PC-9 (cell line): ENCODE measurements at regions not wholly inside any gene's neighbourhood (a gene's known extent, or its start where the extent isn't known, plus 50 kb on each side); places are given as distances from the start of the nearest gene placed in this dataset.

Experiments used
- BruUV-seq: library from RNA; stranded (reverse); fragments of 400-500 nt; replicated peaks from 2 replicates; lab custom pipeline; 2021; lab: Mats Ljungman, UMichigan
- CTCF ChIA-PET: fragments of 300-600 bp; sonication (Branson Sonifier 250); formaldehyde crosslinking; loops from one replicate; lab custom pipeline; 2022; ENCODE audit warnings: antibody characterized with exemption; lab: Charles Lee
- POLR2A ChIA-PET: fragments of 300-600 bp; sonication (Branson Sonifier 250); formaldehyde crosslinking; loops from one replicate; lab custom pipeline; 2022; ENCODE audit warnings: antibody characterized with exemption; ENCODE audit not compliant: unreplicated experiment; lab: Charles Lee
- DNase-seq, 2 experiments: peaks; one replicate each; pipeline versions ENCODE4 v3.0.0 to v3.0.0-alpha.2; 2015 to 2022; ENCODE audit warnings: mixed read lengths in 1 of 2
- H2AFZ ChIP-seq: fragments of 200-600 bp; sonication (generic); 2 replicates; pipeline ENCODE4 v1.8.1; 2017; ENCODE audit warnings: antibody characterized with exemption
- H3F3A ChIP-seq: fragments of 200-600 bp; sonication (generic); 2 replicates; pipeline ENCODE4 v1.8.1; 2017; ENCODE audit warnings: antibody characterized with exemption, mild to moderate bottlenecking, low read depth; ENCODE audit not compliant: insufficient read depth
- H3K27ac ChIP-seq: fragments of 200-600 bp; sonication (generic); 2 replicates; pipeline ENCODE4 v1.6.1; 2016; ENCODE audit warnings: mixed run types
- H3K27me3 ChIP-seq: fragments of 200-600 bp; sonication (generic); 2 replicates; pipeline ENCODE4 v1.6.1; 2016; ENCODE audit warnings: low read depth, mixed run types; ENCODE audit not compliant: insufficient read depth
- H3K36me3 ChIP-seq: fragments of 200-600 bp; sonication (generic); 2 replicates; pipeline ENCODE4 v1.6.1; 2016; ENCODE audit warnings: low read depth, mixed run types
- H3K4me1 ChIP-seq: fragments of 200-600 bp; sonication (generic); replicated peaks from 2 replicates; pipeline ENCODE4 v1.6.1; 2016; ENCODE audit warnings: mixed run types; ENCODE audit not compliant: insufficient read depth
- H3K4me2 ChIP-seq: fragments of 200-600 bp; sonication (generic); 2 replicates; pipeline ENCODE4 v1.6.1; 2017; ENCODE audit warnings: mixed run types
- H3K4me3 ChIP-seq: fragments of 200-600 bp; sonication (generic); 2 replicates; pipeline ENCODE4 v1.6.1; 2016; ENCODE audit warnings: mixed run types
- H3K79me2 ChIP-seq: fragments of 200-600 bp; sonication (generic); 2 replicates; pipeline ENCODE4 v1.6.1; 2017; ENCODE audit warnings: low read depth, mixed run types
- H3K9me2 ChIP-seq: fragments of 200-600 bp; sonication (generic); 2 replicates; pipeline ENCODE4 v1.8.1; 2017; ENCODE audit warnings: mild to moderate bottlenecking; ENCODE audit not compliant: insufficient read depth
- H3K9me3 ChIP-seq: fragments of 200-600 bp; sonication (generic); 2 replicates; pipeline ENCODE4 v1.8.1; 2016; ENCODE audit warnings: low read depth; ENCODE audit not compliant: insufficient read depth
- H4K20me1 ChIP-seq: fragments of 200-600 bp; sonication (generic); 2 replicates; pipeline ENCODE4 v1.8.1; 2017; ENCODE audit not compliant: insufficient read depth
- CTCF ChIP-seq: fragments of 200-600 bp; sonication (generic); conservative IDR thresholded peaks from 2 replicates; pipeline ENCODE4 v1.6.1; 2017; ENCODE audit warnings: mixed run types, antibody characterized with exemption, mild to moderate bottlenecking, moderate library complexity
- EZH2 ChIP-seq: fragments of 200-600 bp; sonication (generic); IDR thresholded peaks from 2 replicates; pipeline ENCODE4 v1.8.0; 2017; ENCODE audit warnings: antibody characterized with exemption, low read depth
- intact Hi-C: fragments of 100-400 bp; cut with micrococcal nuclease; formaldehyde crosslinking; loops from one replicate; pipeline ENCODE4 v1.10.0; 2022; ENCODE audit not compliant: unreplicated experiment

GRCh38 chr7:43791-44540 is 148.4 kb upstream of the FAM20C start:
- DNase-seq, result no peak
- Histone ChIP-seq H4K20me1 (no peaks in the 10 kb centered on the region), H3K4me1 (0 out of 2 replicates have a peak, but pooled peaks cover 8% of the 10 kb centered on the region), H3K27me3 (no peaks in the 10 kb centered on the region), H3K79me2 (no peaks in the 10 kb centered on the region), H2AFZ (no peak overlapping the region), H3K27ac (no peak overlapping the region), H3K4me2 (no peak overlapping the region), H3F3A (no peaks in the 10 kb centered on the region), H3K4me3 (no peak overlapping the region), H3K9me2 (no peaks in the 10 kb centered on the region), H3K9me3 (no peaks in the 10 kb centered on the region), H3K36me3 (no peaks in the 10 kb centered on the region)
- ChIA-PET CTCF (interaction anchor here (0.6 kb wide), 1 partner anchor 136 kb away, joined by 3 read pairs; no protein-coding TSS in a partner anchor), POLR2A (no interaction called here)
- no TSS peak for BruUV-seq
- intact Hi-C loops, result no loop called here
- TF ChIP-seq CTCF, result no peak
- TF ChIP-seq EZH2, result no peak

DNA sequence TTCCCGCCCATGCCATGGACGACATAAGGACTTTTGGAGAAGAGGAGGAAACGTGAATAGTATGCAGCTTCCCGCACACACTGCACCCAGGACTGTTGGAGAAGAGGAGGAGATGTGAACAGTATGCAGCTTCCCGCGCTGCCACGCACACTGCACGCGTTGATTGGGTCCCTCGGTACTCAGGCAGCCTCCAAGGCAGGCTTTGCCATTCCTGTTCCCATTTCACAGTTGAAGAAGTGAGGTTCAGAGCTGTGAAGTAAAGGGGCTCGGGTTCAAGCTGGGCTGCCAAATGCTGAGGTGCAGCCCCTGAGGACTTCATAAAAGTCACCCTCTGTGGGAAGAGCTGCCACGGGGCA is 147.9 kb upstream of the FAM20C start:
- H3F3A ChIP-seq, result no peaks in the 10 kb centered on the region
- no peak overlapping the region for H3K27ac ChIP-seq
- DNase-seq, result no peak
- no peak overlapping the region for H2AFZ ChIP-seq
- H3K9me2 ChIP-seq, result no peaks in the 10 kb centered on the region
- intact Hi-C loops, result no loop called here
- CTCF ChIA-PET, result interaction anchor here (0.6 kb wide), 1 partner anchor 136 kb away, joined by 3 read pairs; no protein-coding TSS in a partner anchor
- H3K27me3 ChIP-seq, result no peaks in the 10 kb centered on the region
- H3K79me2 ChIP-seq, result no peaks in the 10 kb centered on the region
- no peaks in the 10 kb centered on the region for H3K9me3 ChIP-seq
- H3K4me1 ChIP-seq, result 0 out of 2 replicates have a peak, but pooled peaks cover 8% of the 10 kb centered on the region
- BruUV-seq, result no TSS peak
- no peak overlapping the region for H3K4me3 ChIP-seq
- H4K20me1 ChIP-seq, result no peaks in the 10 kb centered on the region
- POLR2A ChIA-PET, result no interaction called here
- no peaks in the 10 kb centered on the region for H3K36me3 ChIP-seq
- TF ChIP-seq CTCF, result no peak
- no peak for TF ChIP-seq EZH2
- H3K4me2 ChIP-seq, result no peak overlapping the region

GRCh38 chr7:45106-46090 is 147.0 kb upstream of the FAM20C start:
- H4K20me1 ChIP-seq, result no peaks in the 10 kb centered on the region
- TF ChIP-seq EZH2 (no peak), CTCF (no peak)
- ChIA-PET POLR2A (no interaction called here), CTCF (no interaction called here)
- no peaks in the 10 kb centered on the region for H3K27me3 ChIP-seq
- intact Hi-C loops, result no loop called here
- H3K9me2 ChIP-seq, result no peaks in the 10 kb centered on the region
- H3K9me3 ChIP-seq, result no peaks in the 10 kb centered on the region
- H2AFZ ChIP-seq, result no peak overlapping the region
- no peak overlapping the region for H3K4me2 ChIP-seq
- H3K4me3 ChIP-seq, result no peak overlapping the region
- H3F3A ChIP-seq, result no peaks in the 10 kb centered on the region
- no TSS peak for BruUV-seq
- no peaks in the 10 kb centered on the region for H3K36me3 ChIP-seq
- H3K79me2 ChIP-seq, result no peaks in the 10 kb centered on the region
- 0 out of 2 replicates have a peak, but pooled peaks cover 5% of the 10 kb centered on the region for H3K4me1 ChIP-seq
- no peak for DNase-seq
- no peak overlapping the region for H3K27ac ChIP-seq
